GM18517 (cell line): ENCODE measurements at regions not wholly inside any gene's neighbourhood (a gene's known extent, or its start where the extent isn't known, plus 50 kb on each side); places are given as distances from the start of the nearest gene placed in this dataset.

Experiments used
- ATAC-seq: cut with Tn5 transposase; IDR thresholded peaks from one replicate; pipeline ENCODE4 v1.9.1; 2021; ENCODE audit warnings: mild to moderate bottlenecking, moderate library complexity; ENCODE audit not compliant: unreplicated experiment

DNA sequence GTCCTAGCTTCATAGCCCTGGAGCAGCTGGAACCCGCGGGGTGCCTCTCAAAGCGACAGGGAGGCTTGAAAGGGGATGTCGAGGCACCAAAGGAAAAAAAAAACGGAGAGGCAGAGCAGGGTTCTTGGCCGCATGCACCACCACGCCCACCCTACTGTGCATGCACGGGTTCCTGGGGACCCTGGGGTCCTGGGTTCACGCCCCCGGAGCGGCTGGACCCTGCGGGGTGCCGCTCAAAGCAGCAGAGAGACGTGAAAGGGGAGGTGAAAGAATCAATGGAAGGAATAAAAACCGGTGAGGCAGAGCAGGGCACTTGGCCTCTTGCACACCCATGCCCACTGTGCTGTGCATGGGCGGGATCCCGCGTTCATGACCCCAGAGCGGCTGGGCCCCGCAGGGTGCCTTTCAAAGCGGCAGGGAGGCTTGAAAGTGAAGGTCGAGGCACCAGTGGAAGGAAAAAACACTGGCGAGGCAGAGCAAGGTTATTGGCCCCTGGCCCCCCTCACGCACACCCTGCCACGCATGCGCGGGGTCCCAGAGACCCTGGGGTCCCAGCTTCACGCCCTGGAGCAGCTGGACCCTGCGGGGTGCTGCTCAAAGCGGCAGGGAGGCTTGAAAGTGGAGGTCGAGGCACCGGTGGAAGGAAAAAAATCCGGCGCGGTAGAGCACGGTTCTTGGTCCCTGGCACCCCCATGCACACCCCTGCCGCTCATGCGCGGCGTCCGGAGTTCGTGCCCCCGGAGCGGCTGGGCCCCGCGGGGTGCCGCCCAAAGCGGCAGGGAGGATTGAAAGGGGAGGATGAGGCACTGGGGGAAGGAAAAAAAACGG lies 318.5 kb downstream of the ALG10 start:
- ATAC-seq, result no peak

DNA sequence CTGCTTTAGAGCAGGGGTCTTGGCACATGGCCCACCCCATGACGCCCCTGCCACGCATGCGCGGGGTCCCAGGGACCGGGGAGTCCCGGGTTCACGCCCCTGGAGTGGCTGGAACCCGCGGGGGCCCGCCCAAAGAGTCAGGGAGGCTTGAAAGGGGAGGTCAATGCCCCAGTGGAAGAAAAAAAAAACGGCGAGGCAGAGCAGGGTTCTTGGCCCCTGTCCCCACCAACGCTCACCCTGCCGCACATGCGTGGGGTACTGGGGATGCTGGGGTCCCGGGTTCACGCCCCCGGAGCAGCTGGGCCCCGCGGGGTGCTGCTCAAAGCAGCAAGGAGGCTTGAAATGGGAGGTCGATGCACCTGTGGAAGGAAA lies 319.1 kb downstream of the ALG10 start:
- no peak for ATAC-seq

DNA sequence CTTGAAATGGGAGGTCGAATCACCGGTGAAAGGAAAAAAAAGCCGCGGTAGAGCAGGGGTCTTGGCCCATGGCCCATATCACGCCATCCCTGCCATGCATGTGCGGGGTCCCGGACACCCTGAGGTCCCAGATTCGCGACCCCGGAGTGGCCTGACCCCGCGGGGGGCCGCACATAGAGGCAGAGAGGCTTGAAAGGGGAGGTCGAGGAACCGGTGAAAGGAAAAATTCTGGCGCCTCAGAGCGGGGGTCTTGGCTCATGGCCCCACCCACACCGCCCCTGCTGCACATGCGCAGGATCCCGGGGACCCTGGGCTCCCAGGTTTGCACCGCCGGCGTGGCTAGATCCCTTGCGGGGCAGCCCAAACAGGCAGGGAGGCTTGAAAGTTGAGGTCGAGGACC lies 319.8 kb downstream of the ALG10 start:
- no peak for ATAC-seq

DNA sequence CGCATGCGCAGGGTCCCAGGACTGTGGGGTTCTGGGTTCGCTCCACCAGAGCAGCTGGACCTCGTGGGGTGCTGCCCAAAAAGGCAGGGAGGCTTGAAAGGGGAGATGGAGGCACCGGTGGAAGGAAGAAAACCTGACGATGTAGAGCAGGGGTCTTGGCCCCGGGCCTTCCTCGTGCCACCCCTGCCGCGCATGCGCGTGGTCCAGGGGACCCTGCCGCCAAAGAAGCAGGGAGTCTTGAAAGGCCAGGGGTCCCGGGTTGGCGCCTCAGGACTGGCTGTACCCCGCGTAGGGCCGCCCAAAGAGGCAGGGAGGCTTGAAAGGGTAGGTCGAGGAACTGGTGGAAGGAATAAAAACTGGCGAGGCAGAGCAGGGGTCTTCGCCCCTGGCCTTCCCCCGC lies 321.0 kb downstream of the ALG10 start:
- no peak for ATAC-seq

DNA sequence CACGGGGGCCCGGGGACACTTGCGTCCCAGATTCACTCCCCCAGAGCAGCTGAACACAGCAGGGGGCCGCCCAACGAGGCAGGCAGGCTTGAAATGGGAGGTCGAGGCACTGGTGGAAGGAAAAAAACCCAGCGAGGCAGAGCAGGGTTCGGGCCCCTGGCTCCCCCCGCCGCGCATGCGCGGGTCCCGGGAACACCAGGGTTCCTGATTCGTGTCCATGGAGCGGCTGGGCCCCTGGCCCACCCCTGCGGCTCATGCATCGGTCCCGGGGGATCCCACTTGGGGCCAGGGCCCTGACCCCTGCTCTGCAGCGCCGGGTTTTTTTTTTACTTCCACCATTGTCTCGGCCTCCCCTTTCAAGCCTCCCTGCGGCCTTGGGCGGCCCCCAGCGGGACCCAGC lies 321.5 kb downstream of the ALG10 start:
- ATAC-seq, result no peak

DNA sequence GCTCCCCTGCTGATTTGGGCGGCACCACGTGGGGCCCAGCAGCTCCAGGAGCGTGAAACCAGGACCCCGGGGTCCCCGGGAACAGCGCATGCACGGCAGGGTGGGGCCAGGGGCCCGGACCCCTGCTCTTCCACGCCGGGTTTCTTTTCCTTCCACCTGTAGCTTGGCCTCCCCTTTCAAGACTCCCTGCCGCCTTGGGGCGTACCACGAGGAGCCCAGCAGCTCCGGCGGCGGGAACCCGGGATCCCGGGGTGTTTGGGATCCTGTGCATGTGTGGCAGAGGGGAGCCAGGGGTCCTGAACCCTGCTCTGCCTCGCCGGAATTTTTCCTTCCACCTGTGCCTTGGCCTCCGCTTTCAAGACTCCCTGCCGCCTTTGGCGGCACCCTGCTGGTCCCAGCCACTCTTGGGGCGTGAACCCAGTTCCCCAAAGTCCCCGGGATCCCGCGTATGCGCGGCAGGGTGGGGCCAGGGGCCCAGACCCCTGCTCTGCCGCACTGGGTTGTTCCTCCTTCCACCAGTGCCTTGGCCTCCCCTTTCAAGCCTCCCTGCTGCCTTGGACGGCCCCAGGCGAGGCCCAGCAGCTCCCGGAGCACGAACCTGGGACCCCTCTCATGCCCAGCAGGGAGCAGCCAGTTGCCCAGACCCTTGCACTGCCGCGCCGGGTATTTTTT lies 322.7 kb downstream of the ALG10 start:
- ATAC-seq, result no peak

DNA sequence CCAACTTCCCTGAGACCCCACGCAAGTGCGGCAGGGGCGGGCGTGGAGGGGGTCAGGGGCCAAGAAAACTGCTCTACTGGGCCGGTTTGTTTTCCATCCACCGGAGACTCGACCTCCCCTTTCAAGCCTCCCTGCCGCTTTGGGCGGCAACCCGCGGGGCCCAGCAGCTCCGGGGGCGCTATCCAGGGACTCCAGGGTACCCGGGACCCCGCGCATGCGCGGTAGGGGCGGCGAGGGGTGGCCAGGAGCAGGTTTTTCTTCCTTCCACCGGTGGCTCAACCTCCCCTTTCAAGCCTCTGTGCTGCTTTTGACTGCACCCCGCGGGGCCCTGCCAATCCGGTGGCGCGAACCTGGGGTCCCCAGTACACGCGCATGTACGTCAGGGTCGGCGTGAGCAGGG lies 323.5 kb downstream of the ALG10 start:
- no peak for ATAC-seq

DNA sequence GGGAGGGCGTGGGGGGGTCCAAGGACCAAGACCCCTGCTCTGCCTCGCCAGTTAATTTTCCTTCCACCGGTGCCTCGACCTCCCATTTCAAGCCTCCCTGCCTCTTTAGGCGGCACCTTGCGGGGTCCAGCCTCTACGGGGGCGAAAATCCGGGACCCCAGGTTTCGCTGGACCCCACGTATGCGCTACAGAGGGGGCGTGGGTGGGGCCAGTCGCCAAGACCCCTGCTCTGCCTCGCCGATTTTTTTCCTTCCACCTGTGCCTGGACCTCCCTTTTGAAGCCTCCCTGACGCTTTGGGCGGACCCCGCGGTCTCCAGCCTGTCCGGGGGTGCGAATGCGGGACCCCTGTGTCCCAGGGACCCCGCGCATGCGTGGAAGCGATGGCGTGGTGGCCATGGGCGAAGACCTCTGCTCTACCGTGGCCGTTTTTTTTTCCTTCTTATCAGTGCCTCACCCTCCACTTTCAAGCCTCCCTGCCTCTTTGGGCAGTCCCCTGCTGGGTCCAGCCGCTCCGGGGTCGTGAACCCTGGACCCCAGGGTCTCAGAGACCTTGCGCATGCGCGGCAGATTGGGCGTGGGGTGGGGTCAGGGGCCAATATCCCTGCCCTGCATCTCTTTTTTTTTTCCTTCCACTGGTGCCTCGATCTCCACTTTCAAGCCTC lies 324.2 kb downstream of the ALG10 start:
- no peak for ATAC-seq

DNA sequence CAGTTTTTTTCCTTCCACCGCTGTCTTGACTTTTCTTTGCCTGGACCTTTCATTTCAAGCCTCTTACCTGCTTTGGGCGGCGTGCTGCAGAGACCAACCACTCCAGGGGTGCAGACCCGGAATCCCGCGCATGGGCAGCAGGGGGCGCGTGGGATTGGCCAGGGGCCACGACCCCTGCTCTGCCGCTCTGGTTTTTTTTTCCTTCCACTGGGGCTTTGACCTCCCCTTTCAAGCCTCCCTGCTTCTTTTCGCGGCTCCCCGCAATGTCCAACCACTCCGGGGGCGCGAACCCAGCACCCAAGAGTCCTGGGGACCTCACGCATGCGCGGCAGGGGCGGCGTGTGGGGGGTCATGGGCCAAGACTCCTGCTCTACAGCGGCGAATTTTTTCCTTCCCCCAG lies 325.1 kb downstream of the ALG10 start:
- ATAC-seq, result no peak

DNA sequence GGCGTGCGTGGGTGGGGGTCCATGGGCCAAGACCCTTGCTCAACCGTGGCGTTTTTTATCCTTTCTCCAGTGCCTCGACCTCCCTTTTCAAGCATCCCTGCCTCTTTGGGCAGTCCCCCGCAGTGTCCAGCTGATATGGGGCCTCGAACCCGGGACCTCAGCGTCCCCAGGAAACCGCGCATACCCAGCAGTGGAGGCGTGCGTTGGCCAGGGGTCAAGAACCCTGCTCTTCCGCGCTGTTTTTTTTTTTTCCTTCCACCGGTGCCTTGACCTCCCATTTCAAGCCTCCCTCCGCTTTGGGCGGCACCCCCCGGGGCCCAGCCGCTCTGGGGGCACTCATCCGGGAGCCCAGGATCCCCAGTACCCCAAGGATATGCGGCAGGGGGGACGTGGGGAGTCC lies 325.8 kb downstream of the ALG10 start:
- no peak for ATAC-seq

DNA sequence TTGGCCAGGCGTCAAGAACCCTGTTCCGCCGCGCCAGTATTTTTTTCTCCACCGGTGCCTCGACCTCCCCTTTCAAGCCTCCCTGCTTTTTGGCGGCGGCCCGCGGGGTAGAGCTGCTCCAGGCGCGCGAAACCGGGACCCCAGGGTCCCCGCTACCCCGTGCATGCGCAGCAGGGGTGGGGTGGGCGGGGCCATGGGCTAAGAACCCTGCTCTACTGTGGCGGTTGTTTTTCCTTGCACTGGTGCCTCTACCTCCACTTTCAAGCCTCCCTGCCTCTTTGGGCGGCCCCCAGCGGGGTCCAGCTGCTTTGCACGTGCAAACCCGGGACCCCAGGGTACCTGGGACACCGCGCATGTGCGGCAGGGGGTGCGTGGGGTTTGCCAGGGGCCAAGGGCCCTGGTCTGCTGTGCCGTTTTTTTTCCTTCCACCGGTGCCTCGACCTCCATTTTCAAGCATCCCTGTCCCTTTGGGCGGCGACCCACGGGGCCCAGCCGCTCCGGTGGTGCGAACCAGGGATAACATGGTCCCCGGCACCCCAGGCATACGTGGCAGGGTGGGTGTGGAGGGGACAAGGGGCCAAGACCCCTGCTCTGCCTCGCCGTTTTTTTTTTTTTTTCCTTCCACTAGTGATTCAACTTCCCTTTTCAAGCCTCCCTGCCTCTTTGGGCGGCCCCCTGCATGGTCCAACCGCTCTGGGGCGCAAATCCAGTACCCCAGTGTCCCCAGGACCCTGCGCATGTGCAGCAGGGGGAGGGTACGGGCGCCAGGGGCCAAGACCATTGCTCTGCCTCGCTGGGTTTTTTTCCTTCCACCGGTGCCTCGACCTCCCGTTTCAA lies 326.8 kb downstream of the ALG10 start:
- ATAC-seq, result no peak

DNA sequence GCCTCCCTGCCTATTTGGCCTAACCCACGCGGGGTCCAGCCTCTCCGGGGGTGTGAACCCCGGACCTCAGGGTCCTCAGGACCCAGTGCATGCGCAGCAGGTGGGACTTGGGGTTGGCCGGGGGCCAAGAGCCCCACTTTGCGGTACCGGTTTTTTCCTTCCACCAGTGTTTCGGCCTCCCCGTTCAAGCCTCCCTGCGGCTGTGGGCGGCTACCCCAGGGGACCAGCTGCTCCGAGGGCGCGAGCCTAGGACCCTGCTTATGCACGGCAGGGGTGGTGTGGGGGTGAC lies 327.3 kb downstream of the ALG10 start:
- ATAC-seq, result no peak

DNA sequence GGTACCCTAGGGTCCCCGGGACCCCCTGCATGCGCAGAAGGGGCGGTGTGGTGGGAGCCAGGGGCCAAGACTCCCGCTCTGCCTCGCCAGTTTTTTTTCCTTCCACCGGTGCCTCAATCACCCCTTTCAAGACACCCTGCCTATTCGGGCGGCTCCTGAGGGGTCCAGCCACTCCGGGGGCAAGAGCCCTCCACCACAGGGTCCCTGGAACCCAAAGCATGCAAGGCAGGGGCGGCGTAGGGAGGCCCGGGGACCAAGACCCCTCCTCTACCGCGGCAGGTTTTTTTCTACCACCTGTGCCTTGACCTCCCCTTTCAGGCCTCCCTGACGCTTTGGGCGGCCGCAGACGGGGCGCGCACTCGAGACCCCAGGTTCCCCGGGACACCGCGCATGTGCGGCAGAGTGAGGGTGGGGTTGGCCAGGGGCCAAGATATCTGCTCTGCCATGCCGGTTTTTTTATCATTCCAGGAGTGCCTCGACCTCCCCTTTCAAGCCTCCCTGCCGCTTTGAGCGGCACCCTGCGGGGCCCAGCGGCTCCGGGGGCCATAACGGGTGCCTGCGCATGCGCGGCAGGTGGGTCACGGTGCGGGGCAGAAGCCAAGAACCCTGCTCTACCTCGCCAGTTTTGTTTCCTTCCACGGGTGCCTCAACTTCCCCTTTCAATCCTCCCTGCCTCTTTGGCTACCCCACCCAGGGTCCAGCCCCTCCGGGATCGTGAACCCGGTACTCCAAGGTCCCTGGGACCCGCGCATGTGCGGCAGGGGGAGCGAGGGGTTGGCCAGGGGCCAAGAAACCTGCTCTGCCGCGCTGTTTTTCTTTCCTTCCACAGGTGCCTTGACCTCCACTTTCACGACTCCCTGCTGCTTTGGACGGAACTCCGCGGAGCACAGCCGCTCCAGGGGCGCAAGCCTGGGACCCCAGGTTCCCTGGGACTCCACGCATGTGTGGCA lies 328.1 kb downstream of the ALG10 start:
- no peak for ATAC-seq

DNA sequence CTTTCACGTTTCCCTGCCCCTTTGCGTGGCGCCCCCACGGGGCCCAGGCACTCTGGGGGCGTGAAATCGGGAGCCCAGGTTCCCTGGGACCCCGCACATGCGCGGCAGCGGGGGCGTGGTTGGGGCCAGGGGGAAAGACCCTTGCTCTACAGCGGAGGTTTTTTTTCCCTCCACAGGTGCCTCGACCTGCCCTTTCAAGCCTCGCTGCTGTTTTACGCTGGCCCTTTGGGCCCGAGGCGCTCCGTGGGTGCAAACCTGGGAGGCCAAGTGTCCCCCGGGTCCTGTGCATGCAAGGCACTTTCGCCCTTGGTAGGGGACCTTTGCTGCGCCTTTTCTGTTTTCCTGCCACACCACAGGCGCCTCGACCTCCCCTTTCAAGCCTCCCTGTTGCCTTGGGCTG lies 329.8 kb downstream of the ALG10 start:
- ATAC-seq, result no peak

DNA sequence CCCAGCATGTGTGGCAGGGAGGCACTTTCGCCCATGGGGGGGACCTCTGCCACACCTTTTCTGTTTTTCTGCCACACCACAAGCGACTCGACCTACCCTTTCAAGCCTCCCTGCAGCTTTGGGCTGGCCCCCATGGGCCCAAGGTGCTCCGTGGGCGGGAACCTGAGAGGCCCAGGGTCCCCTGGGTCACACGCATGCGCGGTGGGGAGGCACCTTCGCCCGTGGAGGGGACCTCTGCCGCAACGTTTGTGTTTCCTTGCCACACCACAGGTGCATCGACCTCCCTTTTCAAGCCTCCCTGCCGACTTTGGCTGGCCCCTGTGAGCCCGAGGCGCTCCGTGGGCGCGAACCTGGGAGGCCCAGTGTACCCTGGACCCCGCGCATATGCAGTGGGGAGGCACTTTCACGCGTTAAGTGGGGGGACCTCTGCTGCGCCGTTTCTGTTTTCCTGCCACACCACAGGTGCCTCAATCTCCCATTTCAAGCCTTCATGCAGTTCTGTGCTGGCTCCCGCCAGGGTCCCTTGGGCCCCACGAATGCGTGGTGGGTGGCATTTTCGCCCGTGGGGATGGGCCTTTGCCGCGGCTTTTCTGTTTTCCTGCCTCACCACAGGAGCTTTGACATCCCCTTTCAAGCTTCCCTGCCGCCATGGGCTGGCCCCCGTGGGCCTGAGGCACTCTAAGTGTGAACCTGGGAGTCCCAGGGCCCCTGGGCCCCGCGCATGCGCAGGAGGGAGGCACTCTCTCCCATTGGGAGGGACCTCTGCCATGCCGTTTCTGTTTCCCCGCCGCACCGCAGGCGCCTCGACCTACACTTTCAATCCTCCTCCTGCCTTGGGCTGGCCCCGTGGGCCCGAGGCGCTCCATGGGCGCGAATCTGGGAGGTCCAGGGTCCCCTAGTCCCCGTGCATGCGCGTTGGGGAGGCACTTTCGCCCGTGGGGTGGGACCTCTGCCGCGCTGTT lies 332.2 kb downstream of the ALG10 start:
- ATAC-seq, result no peak

DNA sequence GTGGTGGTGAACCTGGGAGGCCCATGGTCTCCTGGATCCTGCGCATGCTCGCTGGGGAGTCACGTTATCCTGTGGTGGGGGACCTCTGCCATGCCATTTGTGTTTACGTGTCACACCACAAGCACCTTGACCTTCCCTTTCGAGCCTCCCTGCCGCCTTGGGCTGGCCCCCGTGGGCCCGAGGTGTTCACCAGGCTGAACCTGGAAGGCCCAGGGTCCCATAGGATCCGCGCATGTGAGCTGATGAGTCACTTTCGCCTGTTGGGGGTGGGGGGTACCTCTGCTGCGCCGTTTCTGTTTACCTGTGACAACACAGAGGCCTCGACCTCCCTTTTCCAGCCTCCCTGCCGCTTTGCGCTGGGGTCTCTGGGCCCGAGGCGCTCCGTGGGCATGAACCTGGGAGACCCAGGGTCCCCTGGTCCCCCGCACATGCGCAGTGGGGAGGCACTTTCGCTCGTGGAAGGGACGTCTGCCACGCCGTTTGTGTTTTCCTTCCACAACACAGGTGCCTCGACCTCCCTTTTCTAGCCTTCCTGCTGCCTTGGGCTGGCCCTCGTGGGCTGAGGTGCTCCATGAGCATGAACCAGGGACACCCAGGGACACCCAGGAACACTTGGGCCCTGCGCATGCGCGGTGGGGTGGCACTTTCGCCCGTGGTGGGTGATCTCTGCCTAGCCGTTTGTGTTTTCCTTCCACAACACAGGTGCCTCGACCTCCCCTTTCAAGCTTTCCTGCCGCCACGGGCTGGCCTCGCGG lies 334.1 kb downstream of the ALG10 start:
- ATAC-seq, result no peak

DNA sequence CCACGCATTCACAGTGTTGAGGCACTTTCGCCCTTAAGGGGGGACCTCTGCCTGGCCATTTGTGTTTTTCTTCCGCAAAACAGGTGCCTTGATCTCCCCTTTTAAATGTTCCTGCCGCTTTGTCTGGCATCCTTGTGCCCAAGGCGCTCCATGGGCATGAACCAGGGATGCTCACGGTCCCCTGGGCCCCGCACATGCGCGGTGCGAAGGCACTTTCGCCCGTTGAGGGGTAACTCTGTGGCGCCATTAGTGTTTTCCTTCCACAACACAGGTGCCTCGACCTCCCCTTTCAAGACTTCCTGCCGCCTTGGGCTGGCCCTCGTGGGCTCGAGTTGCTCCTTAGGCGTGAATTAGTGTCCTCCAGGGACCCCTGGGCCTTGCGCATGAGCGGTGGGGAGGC lies 335.5 kb downstream of the ALG10 start:
- ATAC-seq, result no peak

DNA sequence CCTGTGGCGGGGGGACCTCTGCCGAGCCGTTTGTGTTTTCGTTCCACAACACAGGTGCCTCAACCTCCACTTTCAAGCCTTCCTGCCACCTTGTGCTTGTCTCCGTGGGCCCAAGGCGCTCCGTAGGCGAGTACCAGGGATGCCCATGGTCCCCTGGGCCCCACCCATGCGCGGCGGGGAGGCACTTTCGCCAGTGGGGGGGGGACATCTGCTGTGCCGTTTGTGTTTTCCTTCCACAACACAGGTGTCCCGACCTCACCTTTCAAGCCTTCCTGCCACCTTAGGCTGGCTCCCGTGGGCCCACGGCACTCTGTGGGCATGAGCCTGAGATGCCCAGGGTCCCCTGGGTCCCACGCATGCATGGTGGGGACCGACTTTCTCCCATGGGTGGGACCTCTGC lies 335.9 kb downstream of the ALG10 start:
- ATAC-seq, result no peak
